ENCODE measurements at regions not wholly inside any gene's neighbourhood (a gene's known extent, or its start where the extent isn't known, plus 50 kb on each side); places are given as distances from the start of the nearest gene placed in this dataset.

DNA sequence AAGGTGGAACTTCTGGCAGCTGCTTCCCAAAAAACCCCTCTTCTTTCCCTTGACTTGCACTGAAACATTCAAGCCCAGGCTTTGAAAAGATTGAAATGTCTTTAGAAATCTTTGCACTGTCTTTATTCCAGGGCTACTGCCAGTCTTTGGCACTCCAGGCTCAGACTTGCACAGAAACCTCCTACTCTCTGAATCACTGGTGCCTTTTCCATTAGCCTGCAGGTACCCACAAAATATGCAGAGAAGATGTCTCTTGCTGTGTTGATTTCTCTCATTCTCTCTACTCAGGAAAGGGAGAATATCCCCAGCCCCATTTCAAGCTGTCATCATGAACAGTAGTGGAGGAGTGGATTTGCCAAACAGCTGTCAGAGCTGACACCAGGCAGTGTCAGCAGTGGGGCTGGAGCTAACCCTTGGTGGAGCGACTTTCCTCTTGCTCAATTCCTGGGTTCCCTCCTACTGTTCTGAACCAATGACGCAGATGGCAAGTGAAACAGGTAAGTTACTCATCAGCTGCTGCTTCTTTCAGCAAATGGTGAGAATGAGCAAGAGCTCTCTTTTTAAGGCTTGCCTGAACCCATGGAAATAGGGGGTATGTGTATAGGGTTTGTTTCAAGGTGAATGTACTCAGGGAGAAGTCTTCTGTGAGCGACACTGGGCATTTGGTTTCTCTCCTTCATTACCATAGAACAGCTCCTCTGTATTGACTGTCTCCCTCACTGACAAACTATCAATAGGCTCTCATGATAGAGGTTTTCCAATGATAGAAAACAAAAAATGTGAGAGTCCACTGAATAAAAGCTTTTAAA, 362.4 kb downstream of the ADRA2A start:
- H2BK20ac ChIP-seq (ENCODE audit: low read depth, low read length), result no peak overlapping the region
- H3K9me3 ChIP-seq (ENCODE audit: control insufficient read depth, insufficient read depth, low read length), result peaks cover 11% of the 10 kb centered on the region
- no peak overlapping the region for H3K23ac ChIP-seq (ENCODE audit: low read depth, low read length)
- no peak overlapping the region for H4K91ac ChIP-seq (ENCODE audit: insufficient read depth, low read depth, low read length)
- H2BK15ac ChIP-seq (ENCODE audit: low read depth, low read length), result no peak overlapping the region
- intact Hi-C loops (cut with micrococcal nuclease), result no loop called here
- no peak for TF ChIP-seq SMC3 (IDR thresholded peaks at IDR 0.05; ENCODE audit: low read depth, low read length)
- no peak for TF ChIP-seq RAD21 (IDR thresholded peaks at IDR 0.05; ENCODE audit: low read length)
- TF ChIP-seq POLR2A (IDR thresholded peaks at IDR 0.05; ENCODE audit: low read depth, low read length), result no peak
- no peak for TF ChIP-seq MAZ (IDR thresholded peaks at IDR 0.05; ENCODE audit: borderline replicate concordance, low read depth, low read length)
- TF ChIP-seq MAFK (IDR thresholded peaks at IDR 0.05; ENCODE audit: low read depth, low read length), result no peak
- TF ChIP-seq, protein P1, sequence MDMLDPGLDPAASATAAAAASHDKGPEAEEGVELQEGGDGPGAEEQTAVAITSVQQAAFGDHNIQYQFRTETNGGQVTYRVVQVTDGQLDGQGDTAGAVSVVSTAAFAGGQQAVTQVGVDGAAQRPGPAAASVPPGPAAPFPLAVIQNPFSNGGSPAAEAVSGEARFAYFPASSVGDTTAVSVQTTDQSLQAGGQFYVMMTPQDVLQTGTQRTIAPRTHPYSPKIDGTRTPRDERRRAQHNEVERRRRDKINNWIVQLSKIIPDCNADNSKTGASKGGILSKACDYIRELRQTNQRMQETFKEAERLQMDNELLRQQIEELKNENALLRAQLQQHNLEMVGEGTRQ (IDR thresholded peaks at IDR 0.05; ENCODE audit: low read depth, low read length), result no peak
- TF ChIP-seq FOS (IDR thresholded peaks at IDR 0.05; ENCODE audit: low read depth, low read length), result no peak
- no peak for TF ChIP-seq RFX5 (IDR thresholded peaks at IDR 0.05; ENCODE audit: low read depth, low read length)
- no peak for TF ChIP-seq CHD1 (IDR thresholded peaks at IDR 0.05; ENCODE audit: low read depth, low read length)
- TF ChIP-seq, protein P2, sequence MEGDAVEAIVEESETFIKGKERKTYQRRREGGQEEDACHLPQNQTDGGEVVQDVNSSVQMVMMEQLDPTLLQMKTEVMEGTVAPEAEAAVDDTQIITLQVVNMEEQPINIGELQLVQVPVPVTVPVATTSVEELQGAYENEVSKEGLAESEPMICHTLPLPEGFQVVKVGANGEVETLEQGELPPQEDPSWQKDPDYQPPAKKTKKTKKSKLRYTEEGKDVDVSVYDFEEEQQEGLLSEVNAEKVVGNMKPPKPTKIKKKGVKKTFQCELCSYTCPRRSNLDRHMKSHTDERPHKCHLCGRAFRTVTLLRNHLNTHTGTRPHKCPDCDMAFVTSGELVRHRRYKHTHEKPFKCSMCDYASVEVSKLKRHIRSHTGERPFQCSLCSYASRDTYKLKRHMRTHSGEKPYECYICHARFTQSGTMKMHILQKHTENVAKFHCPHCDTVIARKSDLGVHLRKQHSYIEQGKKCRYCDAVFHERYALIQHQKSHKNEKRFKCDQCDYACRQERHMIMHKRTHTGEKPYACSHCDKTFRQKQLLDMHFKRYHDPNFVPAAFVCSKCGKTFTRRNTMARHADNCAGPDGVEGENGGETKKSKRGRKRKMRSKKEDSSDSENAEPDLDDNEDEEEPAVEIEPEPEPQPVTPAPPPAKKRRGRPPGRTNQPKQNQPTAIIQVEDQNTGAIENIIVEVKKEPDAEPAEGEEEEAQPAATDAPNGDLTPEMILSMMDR (conservative IDR thresholded peaks at IDR 0.05; ENCODE audit: low read depth, low read length), result no peak
- TF ChIP-seq, protein P3, sequence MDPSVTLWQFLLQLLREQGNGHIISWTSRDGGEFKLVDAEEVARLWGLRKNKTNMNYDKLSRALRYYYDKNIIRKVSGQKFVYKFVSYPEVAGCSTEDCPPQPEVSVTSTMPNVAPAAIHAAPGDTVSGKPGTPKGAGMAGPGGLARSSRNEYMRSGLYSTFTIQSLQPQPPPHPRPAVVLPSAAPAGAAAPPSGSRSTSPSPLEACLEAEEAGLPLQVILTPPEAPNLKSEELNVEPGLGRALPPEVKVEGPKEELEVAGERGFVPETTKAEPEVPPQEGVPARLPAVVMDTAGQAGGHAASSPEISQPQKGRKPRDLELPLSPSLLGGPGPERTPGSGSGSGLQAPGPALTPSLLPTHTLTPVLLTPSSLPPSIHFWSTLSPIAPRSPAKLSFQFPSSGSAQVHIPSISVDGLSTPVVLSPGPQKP (IDR thresholded peaks at IDR 0.05; ENCODE audit: borderline replicate concordance, low read depth, low read length), result no peak
- no peak overlapping the region for H2BK5ac ChIP-seq (ENCODE audit: low read depth, low read length, poor library complexity, severe bottlenecking)
- POLR2A ChIA-PET (ENCODE audit: unreplicated experiment), result no interaction called here
- BruUV-seq (replicated peaks), result no TSS peak
- H3K4me3 ChIP-seq (ENCODE audit: insufficient read depth, low read depth, low read length), result no peak overlapping the region
- no peak overlapping the region for H3K9ac ChIP-seq (ENCODE audit: low read depth, low read length)
- no peak overlapping the region for H2AK5ac ChIP-seq (ENCODE audit: low read depth, low read length)
- H3K27ac ChIP-seq (ENCODE audit: insufficient read depth, low read length), result no peak overlapping the region
- H4K5ac ChIP-seq (ENCODE audit: low read depth, low read length), result no peak overlapping the region
- no peaks in the 10 kb centered on the region for H3K4me1 ChIP-seq (ENCODE audit: control insufficient read depth, insufficient read depth, low read length)
- H4K8ac ChIP-seq (ENCODE audit: low read depth in 2 of 2, low read length in 2 of 2), result no peak overlapping the region
- no peaks in the 10 kb centered on the region for H3K79me1 ChIP-seq (ENCODE audit: low read depth in 1 of 2, low read length in 2 of 2)
- H2BK120ac ChIP-seq (ENCODE audit: low read depth, low read length), result no peak overlapping the region
- dilution Hi-C loops (cut with HindIII; ENCODE audit: low sequenced_read_pairs, unreplicated experiment), result no loop called here
- in situ Hi-C loops (cut with MboI; ENCODE audit: low sequenced_read_pairs), result no loop called here
- WGBS, 2 experiments (ENCODE audit: extremely low coverage in 2 of 2, insufficient read length in 1 of 2), result no CpG with 5 or more reads among the region's 3 CpGs
- no peak overlapping the region for H3K14ac ChIP-seq (replicated peaks; ENCODE audit: low read depth, low read length)
- H3K4ac ChIP-seq (ENCODE audit: low read depth, low read length), result no peak overlapping the region
- no peak overlapping the region for H3K4me2 ChIP-seq (ENCODE audit: low read depth, low read length)
- no peak overlapping the region for H2AK9ac ChIP-seq (replicated peaks; ENCODE audit: low read depth, low read length, poor library complexity)
- CTCF ChIA-PET, result no interaction called here
- H2AFZ ChIP-seq (replicated peaks; ENCODE audit: low read length, poor library complexity), result no peak overlapping the region
- no peaks in the 10 kb centered on the region for H3K27me3 ChIP-seq (ENCODE audit: control insufficient read depth, insufficient read depth, low read length)
- DNase-seq (no peak), ATAC-seq (ENCODE audit: low read depth) (no peak)
- H3K36me3 ChIP-seq (ENCODE audit: control insufficient read depth, insufficient read depth, low read length), result no peaks in the 10 kb centered on the region
- no peak overlapping the region for H3K56ac ChIP-seq (ENCODE audit: extremely low read depth, insufficient read depth, low read length)
- H4K20me1 ChIP-seq (ENCODE audit: insufficient read depth, low read length), result no peaks in the 10 kb centered on the region
- no peak overlapping the region for H3K18ac ChIP-seq (ENCODE audit: low read depth, low read length)
- no peaks in the 10 kb centered on the region for H3K9me1 ChIP-seq (ENCODE audit: insufficient read depth, low read length)
